Peyer's patch (tissue), 4 donors: ENCODE measurements at regions not wholly inside any gene's neighbourhood (a gene's known extent, or its start where the extent isn't known, plus 50 kb on each side); places are given as distances from the start of the nearest gene placed in this dataset.

Source experiments
- CTCF ChIP-seq, 6 experiments: fragments of 450-650 bp in 4 of 6; fragments of 200-600 bp in 2 of 6; sonication (generic) in 1 of 6; IDR thresholded peaks; one replicate each; pipeline ENCODE4 v1.5.1; 2017 to 2019; ENCODE audit warnings: antibody characterized with exemption in 6 of 6, mild to moderate bottlenecking in 3 of 6, moderate library complexity in 1 of 6
- POLR2A ChIP-seq, 2 donors: fragments of 450-650 bp; IDR thresholded peaks; one replicate each; pipeline ENCODE4 v1.5.1; 2017; ENCODE audit warnings: antibody characterized with exemption in 2 of 2, mild to moderate bottlenecking in 2 of 2, moderate library complexity in 2 of 2

GRCh38 chr14:99035712-99036610, 236.0 kb downstream of the BCL11B start:
- TF ChIP-seq CTCF (IDR thresholded peaks at IDR 0.05) (no peak), POLR2A (IDR thresholded peaks at IDR 0.05) (no peak)
